ENCODE measurements at regions not wholly inside any gene's neighbourhood (a gene's known extent, or its start where the extent isn't known, plus 50 kb on each side); places are given as distances from the start of the nearest gene placed in this dataset.

DNA sequence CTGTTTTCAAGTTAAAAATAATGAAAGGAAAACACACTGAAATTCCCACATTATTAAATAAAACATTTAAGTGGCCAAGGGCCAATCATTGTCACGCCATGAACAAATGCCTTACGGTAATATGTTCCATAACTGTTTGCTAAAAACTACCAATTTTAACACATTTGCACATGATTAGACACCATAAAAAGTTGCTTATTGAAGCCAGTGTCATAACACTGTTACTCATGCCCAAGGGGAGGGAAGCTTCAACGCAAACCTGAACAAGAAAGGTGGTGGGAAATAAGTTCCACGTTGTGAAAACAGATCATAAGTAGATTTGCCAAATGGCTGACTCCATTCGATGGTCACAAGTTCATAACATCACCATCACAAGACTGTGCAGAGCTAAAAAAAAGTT lies 739.3 kb upstream of the FAM241A start:
- ChIA-PET POLR2A (ENCODE audit: unreplicated experiment) (no interaction called here), CTCF (no interaction called here)
- Histone ChIP-seq H3K9me1 (ENCODE audit: insufficient read depth, low read length) (no peaks in the 10 kb centered on the region), H2BK20ac (ENCODE audit: low read depth, low read length) (no peak overlapping the region), H2BK5ac (ENCODE audit: low read depth, low read length, poor library complexity, severe bottlenecking) (no peak overlapping the region), H4K5ac (ENCODE audit: low read depth, low read length) (no peak overlapping the region), H3K27ac (ENCODE audit: insufficient read depth, low read length) (no peak overlapping the region), H3K9me3 (ENCODE audit: control insufficient read depth, insufficient read depth, low read length) (no peaks in the 10 kb centered on the region), H4K8ac (ENCODE audit: low read depth in 2 of 2, low read length in 2 of 2) (no peak overlapping the region), H3K4me1 (ENCODE audit: control insufficient read depth, insufficient read depth, low read length) (no peaks in the 10 kb centered on the region), H4K20me1 (ENCODE audit: insufficient read depth, low read length) (no peaks in the 10 kb centered on the region), H2AFZ (replicated peaks; ENCODE audit: low read length, poor library complexity) (no peak overlapping the region), H3K9ac (ENCODE audit: low read depth, low read length) (no peak overlapping the region), H3K27me3 (ENCODE audit: control insufficient read depth, insufficient read depth, low read length) (no peaks in the 10 kb centered on the region), H3K23ac (ENCODE audit: low read depth, low read length) (no peak overlapping the region), H2BK120ac (ENCODE audit: low read depth, low read length) (no peak overlapping the region), H3K14ac (replicated peaks; ENCODE audit: low read depth, low read length) (no peak overlapping the region), H2AK9ac (replicated peaks; ENCODE audit: low read depth, low read length, poor library complexity) (no peak overlapping the region), H3K4ac (ENCODE audit: low read depth, low read length) (no peak overlapping the region), H3K18ac (ENCODE audit: low read depth, low read length) (no peak overlapping the region), H3K79me1 (ENCODE audit: low read depth in 1 of 2, low read length in 2 of 2) (no peaks in the 10 kb centered on the region), H4K91ac (ENCODE audit: insufficient read depth, low read depth, low read length) (no peak overlapping the region), H2BK15ac (ENCODE audit: low read depth, low read length) (no peak overlapping the region), H3K56ac (ENCODE audit: extremely low read depth, insufficient read depth, low read length) (no peak overlapping the region), H2AK5ac (ENCODE audit: low read depth, low read length) (no peak overlapping the region), H3K36me3 (ENCODE audit: control insufficient read depth, insufficient read depth, low read length) (no peaks in the 10 kb centered on the region), H3K4me2 (ENCODE audit: low read depth, low read length) (no peak overlapping the region), H3K4me3 (ENCODE audit: insufficient read depth, low read depth, low read length) (no peak overlapping the region)
- DNase-seq (no peak), ATAC-seq (ENCODE audit: low read depth) (no peak)
- in situ Hi-C loops (cut with MboI; ENCODE audit: low sequenced_read_pairs) (no loop called here), dilution Hi-C loops (cut with HindIII; ENCODE audit: low sequenced_read_pairs, unreplicated experiment) (no loop called here), intact Hi-C loops (cut with micrococcal nuclease) (no loop called here)
- no TSS peak for BruUV-seq (replicated peaks)
- WGBS, 2 experiments (ENCODE audit: extremely low coverage in 2 of 2, insufficient read length in 1 of 2): no CpG with 5 or more reads among the region's 5 CpGs
- TF ChIP-seq FOS (IDR thresholded peaks at IDR 0.05; ENCODE audit: low read depth, low read length) (no peak), CHD1 (IDR thresholded peaks at IDR 0.05; ENCODE audit: low read depth, low read length) (no peak), MAZ (IDR thresholded peaks at IDR 0.05; ENCODE audit: borderline replicate concordance, low read depth, low read length) (no peak), MAFK (IDR thresholded peaks at IDR 0.05; ENCODE audit: low read depth, low read length) (no peak), POLR2A (IDR thresholded peaks at IDR 0.05; ENCODE audit: low read depth, low read length) (no peak), RCOR1 (IDR thresholded peaks at IDR 0.05; ENCODE audit: insufficient replicate concordance, low read length) (no peak), MXI1 (IDR thresholded peaks at IDR 0.05; ENCODE audit: borderline replicate concordance, low read depth, low read length) (no peak), RAD21 (IDR thresholded peaks at IDR 0.05; ENCODE audit: low read length) (no peak), CEBPB (IDR thresholded peaks at IDR 0.05; ENCODE audit: low read depth, low read length) (no peak)

Measured in IMR-90 (cell line).